PC-3 (cell line): ENCODE measurements at regions not wholly inside any gene's neighbourhood (a gene's known extent, or its start where the extent isn't known, plus 50 kb on each side); places are given as distances from the start of the nearest gene placed in this dataset.

Source experiments
- EZH2 ChIP-seq: fragments of 300-600 bp; sonication (generic); IDR thresholded peaks from one replicate; pipeline ENCODE4 v1.6.1; 2017; ENCODE audit warnings: antibody characterized with exemption, mild to moderate bottlenecking, low read length; ENCODE audit not compliant: unreplicated experiment
- TF ChIP-seq, protein P1 (sequence below): fragments of 300-600 bp; sonication (generic); conservative IDR thresholded peaks from 2 replicates; pipeline ENCODE4 v1.5.1; 2017; ENCODE audit warnings: antibody characterized with exemption, low read depth, mild to moderate bottlenecking, low read length

DNA sequence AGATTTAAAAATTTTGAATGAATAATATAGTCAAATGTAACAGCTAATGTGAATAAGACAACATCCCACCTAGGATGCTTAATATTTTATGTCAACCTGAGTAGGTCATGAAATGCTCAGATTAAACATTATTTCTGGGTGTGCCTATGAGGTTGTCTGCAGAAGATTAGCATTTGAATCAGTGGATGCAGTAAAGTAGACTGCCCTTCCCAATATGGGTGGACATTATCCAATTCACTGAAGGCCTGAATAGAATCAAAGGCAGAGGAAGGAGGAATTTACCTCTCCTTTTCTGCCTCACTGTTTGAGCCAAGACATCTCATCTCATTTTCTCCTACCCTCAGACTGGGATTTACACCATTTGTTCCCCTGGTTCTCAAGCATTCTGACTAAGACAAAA is 1582.3 kb downstream of the EFNA5 start:
- TF ChIP-seq EZH2 = no peak
- TF ChIP-seq, protein P1, sequence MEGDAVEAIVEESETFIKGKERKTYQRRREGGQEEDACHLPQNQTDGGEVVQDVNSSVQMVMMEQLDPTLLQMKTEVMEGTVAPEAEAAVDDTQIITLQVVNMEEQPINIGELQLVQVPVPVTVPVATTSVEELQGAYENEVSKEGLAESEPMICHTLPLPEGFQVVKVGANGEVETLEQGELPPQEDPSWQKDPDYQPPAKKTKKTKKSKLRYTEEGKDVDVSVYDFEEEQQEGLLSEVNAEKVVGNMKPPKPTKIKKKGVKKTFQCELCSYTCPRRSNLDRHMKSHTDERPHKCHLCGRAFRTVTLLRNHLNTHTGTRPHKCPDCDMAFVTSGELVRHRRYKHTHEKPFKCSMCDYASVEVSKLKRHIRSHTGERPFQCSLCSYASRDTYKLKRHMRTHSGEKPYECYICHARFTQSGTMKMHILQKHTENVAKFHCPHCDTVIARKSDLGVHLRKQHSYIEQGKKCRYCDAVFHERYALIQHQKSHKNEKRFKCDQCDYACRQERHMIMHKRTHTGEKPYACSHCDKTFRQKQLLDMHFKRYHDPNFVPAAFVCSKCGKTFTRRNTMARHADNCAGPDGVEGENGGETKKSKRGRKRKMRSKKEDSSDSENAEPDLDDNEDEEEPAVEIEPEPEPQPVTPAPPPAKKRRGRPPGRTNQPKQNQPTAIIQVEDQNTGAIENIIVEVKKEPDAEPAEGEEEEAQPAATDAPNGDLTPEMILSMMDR = no peak
